ENCODE measurements at regions not wholly inside any gene's neighbourhood (a gene's known extent, or its start where the extent isn't known, plus 50 kb on each side); places are given as distances from the start of the nearest gene placed in this dataset.

DNA sequence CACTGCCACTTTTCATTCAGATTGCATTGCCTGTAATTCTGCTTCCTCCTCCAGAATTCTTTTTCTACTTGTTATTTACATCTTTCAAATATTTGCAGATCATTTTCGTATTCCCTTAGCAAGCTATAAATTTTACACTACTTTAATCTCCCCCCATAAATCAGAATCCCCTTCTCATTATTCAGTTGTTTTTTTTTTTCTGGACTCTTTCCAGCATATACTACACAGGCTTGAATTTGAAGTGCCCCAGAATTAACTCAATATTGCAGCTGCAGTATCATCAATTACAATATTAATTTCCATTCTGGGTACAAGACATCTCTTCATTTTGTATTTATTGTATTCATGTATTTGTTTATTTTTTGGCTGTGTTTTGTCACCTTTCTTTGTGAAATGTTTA is 1494.3 kb downstream of the AMY1C start:
- no peak for TF ChIP-seq CTCF (IDR thresholded peaks at IDR 0.05; ENCODE audit: extremely low read depth in 1 of 2, insufficient read depth in 1 of 2, low read depth in 1 of 2, low read length in 2 of 2)
- no peak for TF ChIP-seq EZH2 (IDR thresholded peaks at IDR 0.05; ENCODE audit: borderline replicate concordance, low read depth, low read length, severe bottlenecking)
- TF ChIP-seq POLR2A (IDR thresholded peaks at IDR 0.05; ENCODE audit: low read depth, low read length), result no peak
- TF ChIP-seq, protein P1, sequence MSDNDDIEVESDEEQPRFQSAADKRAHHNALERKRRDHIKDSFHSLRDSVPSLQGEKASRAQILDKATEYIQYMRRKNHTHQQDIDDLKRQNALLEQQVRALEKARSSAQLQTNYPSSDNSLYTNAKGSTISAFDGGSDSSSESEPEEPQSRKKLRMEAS (IDR thresholded peaks at IDR 0.05; ENCODE audit: insufficient read depth, insufficient read length), result no peak
- no peak for TF ChIP-seq POLR2AphosphoS5 (IDR thresholded peaks at IDR 0.05; ENCODE audit: insufficient read depth, low read depth, low read length)
- no peak for TF ChIP-seq MYC (IDR thresholded peaks at IDR 0.05; ENCODE audit: low read depth, low read length)
- no peak for TF ChIP-seq JUN (IDR thresholded peaks at IDR 0.05; ENCODE audit: borderline replicate concordance, insufficient read depth, insufficient read length, low read depth)
- no peak for TF ChIP-seq GATA2 (IDR thresholded peaks at IDR 0.05; ENCODE audit: insufficient read depth, insufficient read length, low read depth, low read length)
- no peak for TF ChIP-seq FOS (IDR thresholded peaks at IDR 0.05; ENCODE audit: borderline replicate concordance, insufficient read depth, low read length)

Data from endothelial cell of umbilical vein (primary cell).